ENCODE measurements at regions not wholly inside any gene's neighbourhood (a gene's known extent, or its start where the extent isn't known, plus 50 kb on each side); places are given as distances from the start of the nearest gene placed in this dataset.
A peak's percentile ranks its signal among the peaks of the same experiment; 100 is the strongest.

DNA sequence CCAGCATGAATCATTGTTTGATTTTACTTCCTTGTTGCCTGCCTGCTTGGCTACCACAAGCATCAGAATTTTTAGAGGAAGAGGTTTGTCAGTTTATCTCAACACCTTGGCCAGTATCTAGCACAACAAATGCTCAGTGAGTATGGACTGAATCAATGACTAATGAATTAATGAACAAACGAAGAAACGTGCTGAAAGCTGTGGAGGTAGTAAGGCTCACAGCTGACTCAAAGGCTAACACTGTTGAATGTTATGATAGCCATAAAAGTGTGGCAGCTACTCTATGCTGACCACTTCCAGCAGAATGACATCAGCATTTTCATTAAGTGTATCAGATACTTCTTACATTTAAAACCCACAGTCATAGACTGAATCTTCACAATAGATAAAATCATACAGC is 543.4 kb downstream of the IRS1 start:
- DNase-seq = no peak

DNA sequence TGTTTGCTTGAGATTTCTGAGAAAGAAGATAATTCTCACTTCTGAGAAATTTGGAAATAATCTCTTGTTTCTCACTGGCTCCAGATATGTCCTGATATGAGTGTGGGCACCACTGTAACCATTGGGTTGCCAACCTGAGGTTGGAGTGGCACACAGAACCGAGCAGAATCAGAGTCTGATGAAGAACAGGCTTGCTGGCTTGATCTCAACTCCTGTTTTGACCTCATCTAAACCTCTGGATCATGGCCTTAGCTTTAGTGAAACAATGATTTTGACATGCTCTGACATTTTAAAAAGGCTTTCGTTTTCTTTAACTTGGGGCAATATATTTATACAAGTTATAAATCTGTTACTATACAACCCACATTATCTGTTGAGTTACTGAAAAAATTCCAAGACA is 548.0 kb downstream of the IRS1 start:
- DNase-seq = no peak

DNA sequence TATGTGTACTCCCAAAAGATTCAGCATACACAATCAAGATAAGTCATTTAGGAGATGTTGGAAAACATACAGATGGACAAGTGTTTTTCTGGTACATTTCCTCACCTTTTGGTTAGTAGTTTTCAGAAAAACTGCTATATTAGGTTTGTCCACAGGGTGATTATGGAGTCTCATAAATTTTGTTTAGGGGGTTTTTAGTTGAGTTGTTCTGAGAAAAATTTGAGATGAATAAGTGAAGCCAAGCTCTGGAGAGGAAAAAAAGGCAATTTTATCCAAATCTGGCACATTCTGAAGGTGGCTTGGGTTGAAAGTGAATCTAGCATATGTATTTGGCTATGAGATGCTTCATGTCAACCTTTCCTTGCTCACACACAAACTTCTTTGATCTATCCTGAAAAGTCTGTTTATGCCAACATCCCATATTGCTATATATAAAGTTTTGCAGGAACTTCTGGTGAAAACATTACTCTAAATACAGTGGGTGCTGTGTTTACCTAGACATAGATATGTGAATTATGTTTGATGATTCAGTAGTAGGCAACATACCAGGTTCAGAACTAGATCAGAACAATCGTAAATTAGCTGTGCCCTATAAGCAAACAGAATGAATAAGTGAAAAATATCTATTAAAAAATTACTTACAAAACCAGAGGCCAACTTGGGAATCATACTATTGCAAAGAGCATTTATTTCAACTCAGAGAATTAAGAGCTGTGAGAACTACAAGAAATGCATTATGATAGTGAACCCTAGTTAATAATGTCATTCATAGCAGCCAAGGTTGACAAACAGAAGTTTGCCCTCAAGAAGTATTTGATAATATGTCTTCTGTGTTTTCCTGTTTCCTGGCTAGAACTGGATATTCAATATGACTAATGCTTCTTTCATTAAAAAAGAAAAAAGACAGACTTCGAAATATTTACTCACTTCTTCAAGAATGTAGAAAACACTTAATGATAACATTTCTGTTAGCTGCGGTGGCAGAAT is 552.0 kb downstream of the IRS1 start:
- DNase-seq = no peak

DNA sequence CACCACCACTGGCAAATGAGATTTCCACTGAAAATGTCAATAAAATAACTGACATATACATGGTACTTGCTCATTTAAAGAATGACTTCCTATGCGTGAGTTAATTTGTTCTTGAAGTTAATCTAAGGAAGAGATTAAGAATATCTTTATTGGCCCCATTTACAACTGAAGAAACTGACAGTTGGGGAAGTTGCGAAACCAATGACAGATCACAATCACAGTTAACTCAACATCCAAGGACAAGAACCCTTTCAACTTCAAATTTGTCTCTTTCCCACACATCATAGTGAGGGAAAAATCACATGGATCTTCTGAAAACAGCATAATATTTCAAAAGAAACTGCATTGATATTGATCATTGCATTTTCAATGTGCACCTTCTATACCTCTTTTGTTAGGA is 565.4 kb downstream of the IRS1 start:
- no peak for DNase-seq

DNA sequence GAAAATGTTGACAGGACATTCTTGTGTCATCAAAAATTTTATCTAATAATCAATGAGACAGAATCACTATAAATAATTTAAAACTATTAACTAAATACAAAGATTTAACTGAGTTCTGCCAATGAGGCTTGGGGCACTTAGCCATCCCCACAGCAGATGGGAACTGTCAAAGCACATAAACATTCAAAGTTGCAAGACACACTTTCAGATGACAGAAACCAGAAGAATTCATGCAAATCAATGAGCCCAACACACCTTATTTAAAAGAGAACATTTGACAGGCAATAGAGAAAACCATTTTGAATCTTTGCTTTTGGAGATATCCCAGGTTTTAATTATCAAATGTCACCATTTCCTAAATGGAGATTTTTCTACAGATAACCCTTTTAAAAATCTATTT is 566.2 kb downstream of the IRS1 start:
- DNase-seq = no peak

DNA sequence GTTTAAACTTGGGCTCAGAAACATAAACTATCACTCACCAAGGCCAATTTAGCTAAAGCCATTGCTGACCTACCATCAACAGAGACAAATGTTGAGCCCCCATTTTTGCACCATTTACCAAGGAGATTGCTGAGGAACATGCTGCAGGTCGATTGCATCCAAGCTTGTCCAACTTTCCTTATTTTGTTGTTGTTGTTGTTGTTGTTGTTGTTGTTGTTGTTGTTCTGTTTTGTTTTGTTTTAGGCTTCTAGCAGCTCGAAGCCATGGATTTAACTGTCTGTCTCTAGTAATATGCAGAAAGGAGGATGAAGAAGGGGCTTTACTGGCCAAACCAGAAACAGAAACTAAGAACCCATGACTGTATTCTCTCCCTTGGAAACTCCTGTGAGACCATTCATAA is 571.5 kb downstream of the IRS1 start:
- DNase-seq = no peak

DNA sequence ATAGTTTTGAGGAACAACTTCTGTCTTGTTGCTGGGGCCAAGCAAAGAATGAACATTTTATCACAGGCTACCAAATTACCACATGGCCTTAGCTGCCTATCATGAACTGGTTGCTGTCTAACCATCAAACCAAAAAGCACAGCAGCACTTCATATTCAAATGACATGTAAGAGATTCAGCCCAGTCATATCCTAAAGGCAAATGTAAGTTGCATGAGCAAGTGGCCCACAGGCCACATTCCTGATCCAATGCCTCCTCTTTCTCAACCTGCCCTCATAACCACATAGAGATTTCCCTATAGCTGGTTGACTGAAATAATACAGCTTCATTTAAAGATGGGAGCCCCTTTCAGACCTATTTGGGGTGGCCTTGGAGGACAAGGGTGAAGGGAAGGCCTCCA is 572.3 kb downstream of the IRS1 start:
- no peak for DNase-seq

DNA sequence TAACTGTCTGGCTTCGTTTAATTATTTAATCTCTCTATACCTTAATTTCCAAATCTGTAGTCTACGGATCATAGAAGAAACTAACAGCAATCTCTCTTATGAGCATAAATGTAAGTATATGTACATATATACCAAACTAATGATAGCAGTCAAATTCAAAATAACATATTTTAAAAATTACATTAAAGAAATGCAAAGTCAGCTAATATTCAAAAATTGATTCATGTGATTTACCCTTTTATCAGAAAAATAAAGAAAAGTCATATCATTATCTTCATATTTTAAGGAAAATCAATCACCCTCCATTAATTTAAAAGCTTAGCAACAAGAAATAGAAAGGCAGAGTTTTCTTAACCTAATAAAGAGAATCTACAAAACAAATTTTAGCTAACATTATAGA is 575.9 kb downstream of the IRS1 start:
- no peak for DNase-seq

DNA sequence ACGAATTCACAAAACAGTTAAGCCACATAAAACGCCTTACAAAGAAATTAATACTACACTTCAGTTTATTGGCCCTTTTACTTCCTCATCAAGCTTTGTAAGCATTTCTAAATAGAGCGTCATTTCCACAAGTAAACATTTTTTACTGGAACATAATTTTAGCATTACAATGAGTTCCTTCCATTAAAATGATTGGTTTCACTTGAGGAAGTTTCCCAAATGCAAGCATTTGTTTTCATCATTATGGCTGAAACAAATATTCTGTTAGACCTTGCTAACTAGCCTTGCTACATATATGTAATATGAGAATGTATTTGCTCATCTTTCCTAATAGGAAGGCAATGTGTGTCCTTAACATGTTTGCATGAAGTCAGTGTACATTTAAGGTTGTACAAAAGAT is 579.1 kb downstream of the IRS1 start:
- no peak for DNase-seq

DNA sequence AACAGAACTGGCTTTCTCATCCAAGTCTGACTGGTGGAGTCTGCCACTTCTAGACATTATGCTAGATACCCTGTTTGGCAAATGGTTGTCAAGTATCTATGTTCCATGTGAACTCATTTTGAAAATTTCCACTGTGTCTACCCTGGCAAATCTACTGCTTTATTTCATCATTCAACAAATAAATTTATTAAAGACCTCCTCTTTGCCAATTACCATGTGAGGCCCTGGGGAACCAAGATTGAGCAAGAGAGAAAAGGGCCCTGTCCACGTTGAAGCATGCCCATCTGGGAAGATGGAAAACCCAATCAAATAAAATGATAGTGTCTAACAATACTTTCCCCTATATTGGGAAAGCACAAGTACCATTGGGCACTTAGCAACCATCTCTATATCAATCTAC is 582.4 kb downstream of the IRS1 start:
- no peak for DNase-seq

DNA sequence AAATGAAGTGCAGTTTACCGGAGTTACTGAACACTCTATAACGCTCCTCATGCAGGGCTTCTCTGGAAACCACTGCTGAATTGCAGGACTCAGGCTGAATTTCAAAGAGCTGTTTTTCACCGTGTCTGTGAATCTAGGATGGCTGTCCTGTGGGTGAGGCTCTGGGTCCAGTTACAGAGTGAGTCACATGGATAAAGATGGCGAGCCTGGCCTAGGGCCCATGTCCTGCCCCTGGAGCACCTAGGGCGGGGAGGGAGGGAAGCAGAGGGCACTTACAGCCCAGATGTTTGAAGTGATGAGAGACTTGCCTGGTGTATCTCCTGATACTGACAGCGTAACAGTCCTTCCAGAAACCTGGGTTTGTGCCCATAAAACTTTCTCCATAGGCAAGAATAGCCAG is 583.0 kb downstream of the IRS1 start:
- DNase-seq = no peak

DNA sequence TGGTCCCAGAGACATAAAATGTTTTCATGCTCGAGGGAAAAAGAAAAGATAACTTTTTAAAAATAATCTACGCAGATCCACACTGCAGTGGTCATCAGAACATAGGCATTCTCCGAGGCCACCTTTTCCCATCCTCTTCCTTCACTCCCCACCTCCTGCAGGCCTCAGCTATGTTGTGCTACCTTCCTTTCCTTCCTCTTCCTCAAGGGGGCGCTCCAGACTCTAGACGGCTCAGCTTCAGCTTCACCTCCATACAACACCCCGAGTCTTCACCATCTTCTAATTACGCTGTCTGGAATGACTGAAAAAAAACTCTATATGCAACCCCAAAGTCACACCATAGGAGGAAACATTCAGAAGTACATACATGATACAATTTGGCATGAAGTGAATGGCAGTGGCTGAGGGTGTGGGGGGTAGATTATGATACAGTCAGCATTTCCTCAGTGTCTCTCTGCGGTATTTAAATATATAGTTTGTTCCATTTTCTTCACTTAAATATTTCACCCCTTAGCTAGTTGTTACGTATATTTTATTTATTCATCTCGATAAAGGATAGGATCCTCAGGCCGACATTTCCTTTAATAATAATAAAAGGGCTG is 583.6 kb downstream of the IRS1 start:
- DNase-seq = peak; percentile 36 to 44

DNA sequence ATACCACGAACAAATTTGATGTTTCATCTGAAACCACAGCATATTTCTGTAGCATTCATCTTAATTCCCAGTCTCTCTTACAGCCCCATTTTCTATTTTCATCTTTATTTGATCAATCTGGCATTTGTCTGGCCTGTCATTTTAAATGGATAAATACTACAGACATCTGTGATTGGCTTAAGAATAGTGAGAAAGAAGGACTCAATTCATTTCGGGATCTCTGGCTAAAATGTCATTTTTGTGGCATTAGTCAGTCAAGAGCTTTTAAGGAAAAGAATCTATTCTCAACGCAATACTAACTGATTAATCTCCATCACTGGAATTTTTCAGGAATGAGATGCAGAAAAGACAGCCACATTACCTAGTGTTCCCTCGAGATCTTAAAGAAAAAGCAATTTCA is 585.9 kb downstream of the IRS1 start:
- DNase-seq = no peak

DNA sequence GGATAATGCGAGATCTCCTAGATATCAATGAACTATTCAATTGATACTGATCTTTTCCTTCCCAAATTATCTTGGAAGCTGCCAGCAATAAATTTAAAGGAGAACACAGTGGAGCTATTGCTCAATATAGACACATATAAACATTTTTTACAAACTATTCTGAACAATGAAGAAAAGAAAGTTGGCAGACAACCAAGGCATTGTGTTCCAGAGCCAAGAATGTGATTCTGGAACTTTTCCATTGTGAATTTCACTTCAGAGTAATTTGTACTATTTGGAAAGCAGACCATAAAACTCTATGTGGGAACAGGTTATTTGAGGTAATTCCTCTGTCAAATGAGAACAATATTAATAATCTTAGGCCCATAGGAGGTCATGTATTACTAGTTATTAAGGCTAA is 588.2 kb downstream of the IRS1 start:
- no peak for DNase-seq

DNA sequence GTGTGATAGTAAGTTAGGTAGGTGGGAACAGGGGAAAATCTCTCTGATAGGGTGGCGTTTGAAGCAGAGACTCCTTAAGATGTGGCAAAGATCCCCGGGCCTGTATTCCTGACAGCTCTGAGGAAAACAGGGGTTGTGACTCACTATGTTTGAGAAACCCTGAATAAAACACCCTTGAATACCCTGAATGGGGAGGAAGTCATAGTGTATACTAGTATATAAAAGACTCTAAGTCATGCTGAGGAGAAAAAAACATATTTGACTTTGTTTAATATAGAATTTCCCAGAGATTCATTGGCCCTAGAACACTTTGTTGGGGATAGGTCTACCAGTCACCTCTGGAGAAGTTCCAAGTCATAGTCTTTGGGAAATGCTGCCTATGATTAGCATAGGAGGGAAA is 590.9 kb downstream of the IRS1 start:
- no peak for DNase-seq

DNA sequence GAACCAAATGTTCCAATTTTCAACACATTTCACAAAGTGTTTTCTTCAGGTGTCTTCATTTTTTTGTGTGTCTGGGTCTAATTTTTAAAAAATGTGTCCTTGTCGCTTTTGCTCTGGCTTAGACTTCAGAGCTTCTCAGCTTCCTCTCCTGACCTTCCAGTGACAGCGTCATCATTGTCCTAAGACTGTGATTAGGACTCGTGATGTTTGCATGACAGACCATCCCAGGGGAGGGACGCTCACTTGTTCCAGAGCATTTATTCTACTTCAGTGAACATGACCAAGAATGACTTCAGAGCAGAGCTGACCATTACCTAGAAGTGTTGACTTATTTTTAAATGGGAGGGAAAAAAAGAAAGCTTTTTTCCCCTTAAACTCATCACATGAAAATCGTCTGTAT is 591.9 kb downstream of the IRS1 start:
- no peak for DNase-seq

DNA sequence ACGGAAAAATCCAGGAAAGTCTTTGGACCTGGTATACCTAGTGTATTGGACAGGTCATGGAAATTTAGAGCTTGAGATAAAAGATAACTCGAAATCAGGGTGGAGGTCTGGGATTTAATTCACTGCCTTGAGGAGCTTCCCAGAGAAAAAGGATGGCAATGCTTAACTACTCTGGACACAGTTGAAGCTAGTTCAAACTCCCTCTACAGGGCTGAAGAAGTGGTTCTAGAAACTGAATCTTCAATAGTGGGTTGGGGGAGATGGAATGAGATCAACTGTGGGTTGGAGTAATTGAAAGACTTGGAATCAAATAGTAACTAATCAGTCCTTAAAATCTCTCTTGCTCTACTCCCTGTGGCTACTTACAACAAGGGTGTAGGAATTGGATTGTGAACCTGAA is 600.1 kb downstream of the IRS1 start:
- DNase-seq = no peak

DNA sequence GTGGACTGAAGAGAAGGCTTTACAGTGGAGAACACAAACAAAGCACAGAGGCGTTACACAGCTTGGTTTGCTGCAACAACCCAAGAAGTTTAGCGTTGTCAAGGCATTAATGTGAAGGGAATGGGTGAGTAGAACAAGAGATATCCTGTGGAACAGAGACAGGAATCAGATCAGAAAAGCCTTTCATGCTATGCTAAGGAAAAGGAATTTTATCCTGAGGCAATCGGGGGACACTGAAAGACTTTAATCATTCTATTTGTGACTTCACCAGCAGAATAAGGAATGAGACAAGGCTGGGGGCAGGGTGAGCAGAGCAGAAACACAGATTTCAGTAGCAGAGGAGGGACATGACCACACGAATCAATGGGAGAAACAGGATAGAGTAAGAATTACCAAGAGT is 600.7 kb downstream of the IRS1 start:
- no peak for DNase-seq

DNA sequence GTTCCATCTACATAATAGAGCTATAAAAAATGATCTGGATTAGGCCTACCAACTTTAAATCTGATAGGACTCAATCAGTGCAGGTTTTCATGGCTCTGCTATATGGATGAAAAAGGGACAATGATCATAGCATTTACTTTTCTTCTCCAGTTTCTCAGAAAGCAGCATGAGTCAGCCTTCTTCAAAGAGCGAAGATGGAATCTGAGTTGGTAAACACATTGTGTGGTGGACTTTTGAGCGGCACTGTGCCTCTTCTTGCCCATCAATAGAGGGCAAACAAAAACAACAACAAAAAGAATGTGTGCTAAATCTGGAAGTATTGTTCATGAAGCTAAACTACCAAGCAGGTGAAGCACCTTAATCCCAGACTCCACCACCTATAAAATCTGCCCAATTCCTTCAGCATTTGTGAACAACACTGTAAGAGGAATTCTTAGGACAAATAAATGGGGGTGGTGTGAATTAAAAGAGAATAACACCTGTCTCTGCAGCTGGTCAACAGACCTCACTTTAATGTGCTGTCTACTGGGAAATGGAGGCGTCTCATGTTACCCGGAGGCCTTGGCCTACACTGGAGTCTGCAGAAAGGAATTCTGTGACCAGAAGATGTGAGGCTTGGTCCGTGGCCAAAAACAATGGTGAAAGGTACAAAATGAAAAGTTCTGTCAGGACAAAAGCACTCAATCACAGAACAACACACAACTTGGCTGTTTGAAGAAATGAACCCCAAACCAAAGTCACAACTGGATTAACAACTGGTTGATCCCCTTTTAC is 609.0 kb downstream of the IRS1 start:
- DNase-seq = no peak

DNA sequence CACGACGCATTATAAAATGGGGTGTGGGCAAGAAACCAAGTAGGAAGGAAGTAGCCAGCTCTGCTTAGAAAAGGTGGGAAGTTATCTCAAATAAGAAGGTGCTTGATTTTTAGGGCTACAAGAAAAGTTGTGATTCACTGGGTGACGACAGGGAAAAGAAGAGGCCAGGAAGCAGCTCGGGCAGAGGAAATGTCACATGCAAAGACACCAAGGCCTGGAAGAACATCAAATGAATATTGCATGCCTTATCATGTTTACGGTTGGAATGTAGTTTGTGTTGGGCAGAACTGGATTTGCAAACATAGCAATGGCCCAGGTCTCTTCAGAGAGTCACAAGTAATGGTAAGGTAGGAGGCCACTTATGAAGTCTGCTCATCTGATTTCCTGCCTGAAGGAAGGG is 610.6 kb downstream of the IRS1 start:
- DNase-seq = no peak

DNA sequence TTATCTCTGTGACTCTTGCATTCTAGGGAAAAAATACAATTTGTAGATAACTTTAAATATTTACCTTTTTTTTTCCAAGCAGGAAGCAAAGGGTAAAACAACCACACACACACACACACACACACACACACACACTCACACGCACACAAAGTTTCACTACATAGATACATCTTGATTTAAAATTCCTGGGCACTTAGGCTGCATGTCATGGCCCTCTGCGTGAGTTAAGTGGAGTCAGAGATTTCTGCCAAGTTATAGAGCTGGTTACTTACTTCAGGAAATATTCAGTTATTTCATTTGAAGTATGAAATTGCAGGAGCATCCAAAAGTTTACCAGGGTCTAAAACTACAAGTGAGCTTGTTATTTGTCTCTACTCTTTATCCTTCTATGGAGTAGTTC is 612.0 kb downstream of the IRS1 start:
- DNase-seq = no peak

DNA sequence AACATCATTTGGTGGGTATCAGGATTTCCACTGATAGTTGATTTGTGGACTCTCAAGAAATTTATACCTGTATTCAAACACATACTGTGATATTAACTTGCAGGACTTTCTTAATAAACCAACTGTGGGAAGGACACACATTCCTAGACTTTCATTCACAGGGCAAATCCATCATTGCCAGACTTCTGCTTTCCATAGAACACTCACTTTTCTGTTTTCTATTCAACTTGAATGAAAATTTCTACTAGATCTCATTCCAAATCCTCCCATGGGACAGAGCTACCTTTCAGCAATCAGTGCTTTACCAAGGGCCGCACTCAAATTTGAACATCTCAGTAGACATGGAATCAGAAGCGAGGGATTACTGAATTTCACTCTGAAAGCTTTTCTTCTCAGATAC is 612.5 kb downstream of the IRS1 start:
- DNase-seq = no peak

DNA sequence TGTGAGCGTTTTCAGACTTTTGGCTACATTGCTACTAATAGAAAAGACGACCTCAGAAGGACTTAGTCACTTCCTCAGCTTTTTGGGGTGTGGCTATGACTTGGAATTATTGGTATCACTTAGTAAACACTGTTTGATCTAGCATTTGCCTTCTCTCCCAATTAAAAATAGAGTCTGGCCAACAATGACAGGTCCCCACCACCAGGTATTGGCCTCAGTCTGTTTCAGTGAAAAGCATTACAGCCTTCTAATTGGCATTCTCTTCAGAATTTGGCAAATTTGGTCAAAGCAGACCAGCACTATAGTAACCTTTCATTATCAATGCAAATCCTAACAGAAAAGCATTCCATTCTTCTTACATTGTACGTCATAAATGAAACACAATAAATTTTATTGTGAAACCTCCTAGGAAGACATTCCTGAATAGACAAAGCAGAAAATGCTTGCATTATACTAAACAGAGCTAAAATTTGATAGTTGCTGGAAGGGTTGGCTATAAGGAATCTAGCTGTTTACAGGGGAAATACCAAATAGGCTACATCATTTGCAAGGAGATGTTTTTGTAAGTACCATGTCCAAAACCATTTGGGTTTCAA is 613.9 kb downstream of the IRS1 start:
- DNase-seq = no peak
